Lower leg skin (tissue), 3 donors: ENCODE measurements at regions not wholly inside any gene's neighbourhood (a gene's known extent, or its start where the extent isn't known, plus 50 kb on each side); places are given as distances from the start of the nearest gene placed in this dataset.

ENCODE experiments used
- POLR2A ChIP-seq, 2 donors: fragments of 450-650 bp; IDR thresholded peaks; one replicate each; pipeline ENCODE4 v1.6.1; 2016 to 2017; ENCODE audit warnings: antibody characterized with exemption in 2 of 2, mild to moderate bottlenecking in 1 of 2, moderate library complexity in 1 of 2
- TF ChIP-seq, protein P1 (sequence below), 3 donors: fragments of 450-650 bp; IDR thresholded peaks; one replicate each; pipeline ENCODE4 v1.5.1; 2016; ENCODE audit warnings: antibody characterized with exemption in 3 of 3, mild to moderate bottlenecking in 3 of 3, moderate library complexity in 2 of 3

DNA sequence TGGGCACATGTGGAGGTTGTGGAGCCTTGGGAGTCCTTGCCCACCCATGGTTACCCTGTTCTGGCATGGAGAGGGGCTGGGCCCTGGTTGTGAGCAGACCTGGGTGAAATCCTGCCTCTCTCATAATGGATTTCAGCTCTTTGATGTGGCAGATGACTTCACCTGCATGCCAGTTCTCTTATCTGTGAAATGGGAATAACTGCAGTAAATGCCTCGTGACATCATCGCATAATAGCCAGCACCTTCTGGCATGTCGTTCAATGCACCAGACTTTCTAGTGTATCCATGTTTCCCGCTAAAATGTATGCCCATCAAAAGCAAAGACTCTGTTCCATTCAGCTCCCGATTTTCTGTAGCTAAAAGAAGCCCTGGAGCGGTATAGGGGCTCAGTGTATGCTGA is 197.6 kb downstream of the MAF start:
- TF ChIP-seq POLR2A (IDR thresholded peaks at IDR 0.05): no peak
- TF ChIP-seq, protein P1, sequence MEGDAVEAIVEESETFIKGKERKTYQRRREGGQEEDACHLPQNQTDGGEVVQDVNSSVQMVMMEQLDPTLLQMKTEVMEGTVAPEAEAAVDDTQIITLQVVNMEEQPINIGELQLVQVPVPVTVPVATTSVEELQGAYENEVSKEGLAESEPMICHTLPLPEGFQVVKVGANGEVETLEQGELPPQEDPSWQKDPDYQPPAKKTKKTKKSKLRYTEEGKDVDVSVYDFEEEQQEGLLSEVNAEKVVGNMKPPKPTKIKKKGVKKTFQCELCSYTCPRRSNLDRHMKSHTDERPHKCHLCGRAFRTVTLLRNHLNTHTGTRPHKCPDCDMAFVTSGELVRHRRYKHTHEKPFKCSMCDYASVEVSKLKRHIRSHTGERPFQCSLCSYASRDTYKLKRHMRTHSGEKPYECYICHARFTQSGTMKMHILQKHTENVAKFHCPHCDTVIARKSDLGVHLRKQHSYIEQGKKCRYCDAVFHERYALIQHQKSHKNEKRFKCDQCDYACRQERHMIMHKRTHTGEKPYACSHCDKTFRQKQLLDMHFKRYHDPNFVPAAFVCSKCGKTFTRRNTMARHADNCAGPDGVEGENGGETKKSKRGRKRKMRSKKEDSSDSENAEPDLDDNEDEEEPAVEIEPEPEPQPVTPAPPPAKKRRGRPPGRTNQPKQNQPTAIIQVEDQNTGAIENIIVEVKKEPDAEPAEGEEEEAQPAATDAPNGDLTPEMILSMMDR (IDR thresholded peaks at IDR 0.05): no peak
